H1 (cell line): ENCODE measurements at regions not wholly inside any gene's neighbourhood (a gene's known extent, or its start where the extent isn't known, plus 50 kb on each side); places are given as distances from the start of the nearest gene placed in this dataset.

ENCODE experiments used
- CTCF ChIA-PET: fragments of 300-600 bp; sonication (Branson Sonifier 250); formaldehyde crosslinking; loops from one replicate; lab custom pipeline; 2021; ENCODE audit not compliant: partially characterized antibody; lab: Charles Lee
- POLR2A ChIA-PET: fragments of 300-600 bp; sonication (Branson Sonifier 250); formaldehyde crosslinking; loops from one replicate; lab custom pipeline; 2021; ENCODE audit warnings: inconsistent platforms; ENCODE audit not compliant: partially characterized antibody; lab: Charles Lee
- DNase-seq, 2 experiments: peaks; one replicate each; pipeline versions ENCODE4 v3.0.0 to v3.0.0-alpha.2; 2010 to 2022; ENCODE audit warnings: low spot score in 2 of 2, low read depth in 1 of 2, mixed read lengths in 1 of 2
- FAIRE-seq: peaks from 2 replicates; lab custom pipeline; 2011; peaks lifted over from hg19 to GRCh38; lab: Jason Lieb, UNC
- H2AFZ ChIP-seq: 2 replicates; pipeline ENCODE4 v1.8.1; 2012; ENCODE audit warnings: low read length, inconsistent platforms
- H2AK5ac ChIP-seq: 2 replicates; pipeline ENCODE4 v1.6.1; 2013; ENCODE audit warnings: low read depth, low read length
- H2BK120ac ChIP-seq: replicated peaks from 2 replicates; pipeline ENCODE3; 2013; ENCODE audit warnings: low read depth, low read length, inconsistent platforms
- H2BK12ac ChIP-seq: 2 replicates; pipeline ENCODE4 v1.6.1; 2013; ENCODE audit warnings: low read depth, low read length
- H2BK15ac ChIP-seq: 2 replicates; pipeline ENCODE4 v1.6.1; 2013; ENCODE audit warnings: low read length
- H2BK20ac ChIP-seq: 2 replicates; pipeline ENCODE4 v1.6.1; 2013; ENCODE audit warnings: low read length
- H2BK5ac ChIP-seq: 2 replicates; pipeline ENCODE4 v1.6.1; 2013; ENCODE audit warnings: low read depth, low read length
- H3K14ac ChIP-seq: 2 replicates; pipeline ENCODE4 v1.6.1; 2013; ENCODE audit warnings: inconsistent platforms; ENCODE audit not compliant: insufficient read length
- H3K18ac ChIP-seq: 2 replicates; pipeline ENCODE4 v1.6.1; 2013; ENCODE audit warnings: low read length; ENCODE audit errors: extremely low read depth
- H3K23ac ChIP-seq: 2 replicates; pipeline ENCODE4 v1.6.1; 2013; ENCODE audit warnings: inconsistent platforms; ENCODE audit not compliant: insufficient read length
- H3K23me2 ChIP-seq: 2 replicates; pipeline ENCODE4 v1.6.1; 2013; ENCODE audit warnings: low read depth, low read length
- H3K27ac ChIP-seq: 2 replicates; pipeline ENCODE4 v1.6.1; 2011; ENCODE audit warnings: low read depth, low read length, inconsistent platforms
- H3K27me3 ChIP-seq, 4 experiments: replicated peaks in 1 of 4; 1 replicate in 1 of 4; 2 replicates in 3 of 4; pipeline versions ENCODE4 v1.6.1 to v1.8.1; 2011 to 2013; ENCODE audit warnings: low read length in 3 of 4, mild to moderate bottlenecking in 3 of 4, inconsistent platforms in 2 of 4, mixed read lengths in 2 of 4, moderate library complexity in 1 of 4; ENCODE audit not compliant: control insufficient read depth in 3 of 4, insufficient read depth in 3 of 4; ENCODE audit errors: extremely low read depth in 1 of 4
- H3K36me3 ChIP-seq, 4 experiments: 2 replicates each; pipeline versions ENCODE4 v1.6.1 to v1.8.1; 2011 to 2013; ENCODE audit warnings: mild to moderate bottlenecking in 4 of 4, low read length in 3 of 4, moderate library complexity in 2 of 4, control low read depth in 1 of 4, inconsistent platforms in 1 of 4; ENCODE audit not compliant: insufficient read depth in 4 of 4, control insufficient read depth in 2 of 4
- H3K4ac ChIP-seq: replicated peaks from 2 replicates; pipeline ENCODE3; 2013; ENCODE audit warnings: low read length, low read depth, mixed read lengths, inconsistent platforms; ENCODE audit not compliant: insufficient read length
- H3K4me1 ChIP-seq, 4 experiments: replicated peaks in 1 of 4; 1 replicate in 1 of 4; 2 replicates in 3 of 4; pipeline versions ENCODE4 v1.6.1 to v1.8.1; 2011 to 2013; ENCODE audit warnings: low read length in 3 of 4, inconsistent platforms in 2 of 4, mixed read lengths in 1 of 4; ENCODE audit not compliant: insufficient read depth in 4 of 4, control insufficient read depth in 3 of 4
- H3K4me2 ChIP-seq, 2 experiments: 2 replicates each; pipeline versions ENCODE4 v1.6.1 to v1.8.1; 2011 to 2013; ENCODE audit warnings: low read depth in 2 of 2, low read length in 2 of 2, control low read depth in 1 of 2, inconsistent platforms in 1 of 2, mild to moderate bottlenecking in 1 of 2; ENCODE audit not compliant: insufficient read depth in 1 of 2
- H3K4me3 ChIP-seq, 4 experiments: fragments of 200-600, 300-600 bp in 1 of 4; sonication (generic), shearing (Covaris generic), sonication (Bioruptor Twin) in 1 of 4; 2 replicates each; pipeline versions ENCODE4 v1.5.1 to v1.8.1; 2011 to 2016; ENCODE audit warnings: low read length in 4 of 4, low read depth in 3 of 4, control low read depth in 2 of 4, inconsistent platforms in 2 of 4, mild to moderate bottlenecking in 2 of 4, mixed read lengths in 1 of 4, moderate library complexity in 1 of 4; ENCODE audit not compliant: insufficient read depth in 2 of 4; ENCODE audit errors: extremely low read depth in 1 of 4
- H3K56ac ChIP-seq: replicated peaks from 2 replicates; pipeline ENCODE3; 2013; ENCODE audit warnings: low read depth, mild to moderate bottlenecking, mixed read lengths, low read length, inconsistent platforms; ENCODE audit not compliant: insufficient read length
- H3K79me1 ChIP-seq: 2 replicates; pipeline ENCODE4 v1.6.1; 2013; ENCODE audit warnings: low read depth, low read length, control low read depth
- H3K79me2 ChIP-seq, 2 experiments: 2 replicates each; pipeline versions ENCODE4 v1.6.1 to v1.8.1; 2012 to 2013; ENCODE audit warnings: low read length in 2 of 2, mild to moderate bottlenecking in 2 of 2, inconsistent platforms in 1 of 2; ENCODE audit not compliant: insufficient read depth in 2 of 2, control insufficient read depth in 1 of 2
- H3K9ac ChIP-seq, 4 experiments: replicated peaks in 1 of 4; 1 replicate in 1 of 4; 2 replicates in 3 of 4; pipeline versions ENCODE4 v1.6.1 to v1.8.1; 2011 to 2013; ENCODE audit warnings: low read depth in 3 of 4, low read length in 3 of 4, control low read depth in 2 of 4, mild to moderate bottlenecking in 2 of 4, moderate library complexity in 2 of 4, inconsistent platforms in 1 of 4; ENCODE audit errors: extremely low read depth in 1 of 4
- H3K9me3 ChIP-seq, 2 experiments: 2 replicates each; pipeline versions ENCODE4 v1.6.1 to v1.8.1; 2012 to 2013; ENCODE audit warnings: mild to moderate bottlenecking in 2 of 2, moderate library complexity in 2 of 2, control low read depth in 1 of 2, inconsistent platforms in 1 of 2, low read depth in 1 of 2, low read length in 1 of 2, mixed read lengths in 1 of 2; ENCODE audit not compliant: insufficient read depth in 2 of 2
- H4K20me1 ChIP-seq, 2 experiments: replicated peaks in 1 of 2; 2 replicates each; pipeline versions ENCODE3 to v1.8.1; 2011 to 2013; ENCODE audit warnings: inconsistent platforms in 2 of 2, low read length in 2 of 2, mild to moderate bottlenecking in 1 of 2; ENCODE audit not compliant: insufficient read depth in 2 of 2, control insufficient read depth in 1 of 2
- H4K5ac ChIP-seq: 2 replicates; pipeline ENCODE4 v1.6.1; 2013; ENCODE audit warnings: low read length, low read depth, mixed read lengths, inconsistent platforms; ENCODE audit not compliant: insufficient read length
- H4K8ac ChIP-seq: 2 replicates; pipeline ENCODE4 v1.8.0; 2013; ENCODE audit warnings: mild to moderate bottlenecking, moderate library complexity, low read length, inconsistent platforms; ENCODE audit not compliant: insufficient read depth; ENCODE audit errors: extremely low read depth
- H4K91ac ChIP-seq: replicated peaks from 2 replicates; pipeline ENCODE3; 2013; ENCODE audit warnings: low read length, mixed read lengths, inconsistent platforms; ENCODE audit not compliant: insufficient read length
- CHD1 ChIP-seq: IDR thresholded peaks from 2 replicates; pipeline ENCODE4 v1.6.1; 2012; ENCODE audit warnings: low read depth, low read length, improper control_type of control experiment
- NRF1 ChIP-seq: IDR thresholded peaks from 2 replicates; pipeline ENCODE4 v1.6.1; 2011; ENCODE audit warnings: mild to moderate bottlenecking, low read depth, low read length, improper control_type of control experiment
- SIN3A ChIP-seq, 2 experiments: IDR thresholded peaks in 1 of 2; conservative IDR thresholded peaks in 1 of 2; 2 replicates each; pipeline ENCODE4 v1.6.1; 2011 to 2012; ENCODE audit warnings: low read length in 2 of 2, improper control_type of control experiment in 1 of 2, low read depth in 1 of 2, mild to moderate bottlenecking in 1 of 2
- TAF1 ChIP-seq: IDR thresholded peaks from 2 replicates; pipeline ENCODE4 v1.6.1; 2011; ENCODE audit warnings: mild to moderate bottlenecking, low read depth, low read length
- whole genome bisulfite sequencing, 2 experiments: shearing (Covaris generic) in 1 of 2; methylation state at CpG; one replicate each; pipeline versions ENCODE4 v1.1.6 to v1.1.7; 2013 to 2015; ENCODE audit warnings: low lambda C conversion rate in 2 of 2, mixed read lengths in 2 of 2, inconsistent platforms in 1 of 2, low coverage in 1 of 2, missing lambda C conversion rate in 1 of 2; ENCODE audit not compliant: insufficient replicate concordance in 2 of 2, insufficient coverage in 1 of 2, insufficient read length in 1 of 2; ENCODE audit errors: extremely low coverage in 1 of 2, missing lambda C conversion rate in 1 of 2; 5-methylcytosine and 5-hydroxymethylcytosine counted together

- H4K5ac ChIP-seq, result no peak overlapping the region
- no peak overlapping the region for H3K18ac ChIP-seq
- no peaks in the 10 kb centered on the region for H3K79me1 ChIP-seq
- no peak overlapping the region for H3K14ac ChIP-seq
- POLR2A ChIA-PET, result no interaction called here
- H3K9ac ChIP-seq, result no peak overlapping the region
- H2AK5ac ChIP-seq, result no peak overlapping the region
- no peak overlapping the region for H2BK12ac ChIP-seq
- CTCF ChIA-PET, result interaction anchor here (0.8 to 1.3 kb wide), 2 partner anchors 10 to 290 kb away, joined by 3 read pairs; no protein-coding TSS in a partner anchor
- no peaks in the 10 kb centered on the region for H3K79me2 ChIP-seq
- H3K4me3 ChIP-seq, result no peak overlapping the region
- no peaks in the 10 kb centered on the region for H3K36me3 ChIP-seq
- no peaks in the 10 kb centered on the region for H3K23me2 ChIP-seq
- no peaks in the 10 kb centered on the region for H4K20me1 ChIP-seq
- H4K91ac ChIP-seq, result no peak overlapping the region
- no peak overlapping the region for H2BK5ac ChIP-seq
- H3K27ac ChIP-seq, result no peak overlapping the region
- H3K23ac ChIP-seq, result no peak overlapping the region
- no peak for FAIRE-seq
- H2BK15ac ChIP-seq, result no peak overlapping the region
- H2BK120ac ChIP-seq, result no peak overlapping the region
- H4K8ac ChIP-seq, result no peak overlapping the region
- TF ChIP-seq TAF1 (no peak), NRF1 (no peak), CHD1 (no peak), SIN3A (conservative IDR thresholded peaks at IDR 0.05 in 1 of 2, IDR thresholded peaks at IDR 0.05 in 1 of 2; ENCODE audit: low read depth in 1 of 2, low read length in 2 of 2) (no peak)
- no peak overlapping the region for H2AFZ ChIP-seq
- no peak overlapping the region for H2BK20ac ChIP-seq
- H3K27me3 ChIP-seq, result no peaks in the 10 kb centered on the region
- H3K56ac ChIP-seq, result no peak overlapping the region
- H3K9me3 ChIP-seq, result no peaks in the 10 kb centered on the region
- H3K4me2 ChIP-seq, result no peak overlapping the region
- DNase-seq, result no peak
- H3K4me1 ChIP-seq, result no peaks in the 10 kb centered on the region
- 90% methylated on average over 4 of the region's 4 CpGs; no CpG with 5 or more reads in 1 of the 2 experiments for WGBS, 2 experiments
- H3K4ac ChIP-seq, result no peak overlapping the region
Measured at GRCh38 chr20:17093782-17094181, 133.1 kb upstream of the PCSK2 start.
